ENCODE measurements at regions not wholly inside any gene's neighbourhood (a gene's known extent, or its start where the extent isn't known, plus 50 kb on each side); places are given as distances from the start of the nearest gene placed in this dataset.

GRCh38 chrX:7789200-7789599 lies 53.8 kb upstream of the VCX start:
- TF ChIP-seq POLR2A (IDR thresholded peaks at IDR 0.05; ENCODE audit: low read depth, low read length) (no peak), POLR2AphosphoS5 (IDR thresholded peaks at IDR 0.05; ENCODE audit: low read depth, low read length) (no peak), TAF1 (IDR thresholded peaks at IDR 0.05; ENCODE audit: borderline replicate concordance, low read depth, low read length) (no peak)

Data from GM12892 (cell line).